HCT116 (cell line): ENCODE measurements at regions not wholly inside any gene's neighbourhood (a gene's known extent, or its start where the extent isn't known, plus 50 kb on each side); places are given as distances from the start of the nearest gene placed in this dataset.

ENCODE experiments used
- ATAC-seq: fragments of 200-7000 bp; cut with Tn5 transposase; 2 replicates; pipeline ENCODE4 v1.9.1; 2020; ENCODE audit warnings: mild to moderate bottlenecking, moderate library complexity
- BruUV-seq: library from RNA; stranded (reverse); fragments of 400-500 nt; replicated peaks from 2 replicates; lab custom pipeline; 2021; lab: Mats Ljungman, UMichigan
- CTCF ChIA-PET: fragments of 300-600 bp; sonication (Branson Sonifier 250); formaldehyde crosslinking; loops from one replicate; lab custom pipeline; 2021; ENCODE audit warnings: antibody characterized with exemption; lab: Charles Lee
- POLR2A ChIA-PET: fragments of 300-600, 350-600 bp; sonication (Branson Sonifier 250); formaldehyde crosslinking; loops from one replicate; lab custom pipeline; 2021; ENCODE audit warnings: antibody characterized with exemption; lab: Charles Lee
- RAD21 ChIA-PET, 2 experiments: fragments of 300-600 bp; sonication (Branson Sonifier 250); formaldehyde crosslinking; loops; one replicate each; lab custom pipeline; 2023; ENCODE audit warnings: low total read pairs in 2 of 2; ENCODE audit not compliant: uncharacterized antibody in 2 of 2, unreplicated experiment in 2 of 2, low non-redundant PET in 1 of 2; lab: Charles Lee
- DNase-seq: peaks from one replicate; pipeline ENCODE4 v3.0.0-alpha.2; 2010; ENCODE audit warnings: low read depth, low spot score
- H2AFZ ChIP-seq: fragments of 200-600 bp; shearing (Covaris generic), sonication (generic); 2 replicates; pipeline ENCODE4 v1.6.1; 2017; ENCODE audit warnings: low read depth, mixed run types, mixed read lengths, antibody characterized with exemption, low read length; ENCODE audit not compliant: poor library complexity, severe bottlenecking
- H3K27ac ChIP-seq: 2 replicates; pipeline ENCODE4 v1.5.1; 2012; ENCODE audit warnings: low read depth, low read length
- H3K27me3 ChIP-seq: fragments of 200-600 bp; sonication (generic); 2 replicates; pipeline ENCODE4 v1.6.1; 2016; ENCODE audit warnings: mixed run types, low read length, mixed read lengths; ENCODE audit not compliant: insufficient read depth
- H3K36me3 ChIP-seq, 2 experiments: fragments of 200-500 bp in 1 of 2; fragments of 200-600 bp in 1 of 2; sonication (Bioruptor generic) in 1 of 2; sonication (generic) in 1 of 2; 2 replicates each; pipeline versions ENCODE4 v1.5.1 to v1.6.1; 2014 to 2016; ENCODE audit warnings: low read length in 2 of 2, inconsistent platforms in 1 of 2, mixed read lengths in 1 of 2, mixed run types in 1 of 2; ENCODE audit not compliant: insufficient read depth in 2 of 2, control insufficient read depth in 1 of 2
- H3K4me1 ChIP-seq, 2 experiments: fragments of 200-600 bp in 1 of 2; sonication (generic) in 1 of 2; 2 replicates each; pipeline versions ENCODE4 v1.5.1 to v1.6.1; 2012 to 2017; ENCODE audit warnings: low read length in 2 of 2, inconsistent platforms in 1 of 2, mild to moderate bottlenecking in 1 of 2, mixed read lengths in 1 of 2, mixed run types in 1 of 2, moderate library complexity in 1 of 2; ENCODE audit not compliant: insufficient read depth in 2 of 2, control insufficient read depth in 1 of 2
- H3K4me2 ChIP-seq: fragments of 200-600 bp; sonication (generic); 2 replicates; pipeline ENCODE4 v1.6.1; 2017; ENCODE audit warnings: mixed run types, low read length, mixed read lengths
- H3K4me3 ChIP-seq, 2 experiments: fragments of 200-600 bp in 1 of 2; sonication (generic) in 1 of 2; replicated peaks in 1 of 2; 2 replicates each; pipeline ENCODE4 v1.5.1; 2011 to 2016; ENCODE audit warnings: low read length in 2 of 2, control low read depth in 1 of 2, low read depth in 1 of 2, mild to moderate bottlenecking in 1 of 2, mixed read lengths in 1 of 2, mixed run types in 1 of 2
- H3K79me2 ChIP-seq: fragments of 200-600 bp; sonication (generic); 2 replicates; pipeline ENCODE4 v1.6.1; 2017; ENCODE audit warnings: mild to moderate bottlenecking, mixed run types, low read length, moderate library complexity, mixed read lengths; ENCODE audit not compliant: insufficient read depth
- H3K9ac ChIP-seq: fragments of 200-600 bp; sonication (generic); 2 replicates; pipeline ENCODE4 v1.6.1; 2016; ENCODE audit warnings: low read length, mixed read lengths
- H3K9me2 ChIP-seq: fragments of 200-600 bp; sonication (generic), shearing (Covaris generic); 2 replicates; pipeline ENCODE4 v1.6.1; 2017; ENCODE audit warnings: mixed run types, mild to moderate bottlenecking, moderate library complexity; ENCODE audit not compliant: insufficient read depth
- H3K9me3 ChIP-seq, 2 experiments: fragments of 200-500 bp in 1 of 2; fragments of 200-600 bp in 1 of 2; sonication (Bioruptor generic) in 1 of 2; sonication (generic) in 1 of 2; 2 replicates each; pipeline ENCODE4 v1.6.1; 2014 to 2017; ENCODE audit warnings: low read length in 2 of 2, mixed read lengths in 2 of 2, inconsistent platforms in 1 of 2, low read depth in 1 of 2, mild to moderate bottlenecking in 1 of 2, mixed run types in 1 of 2, moderate library complexity in 1 of 2; ENCODE audit not compliant: control insufficient read depth in 1 of 2, insufficient read depth in 1 of 2
- H4K20me1 ChIP-seq: fragments of 200-600 bp; sonication (generic), shearing (Covaris generic); 2 replicates; pipeline ENCODE4 v1.6.1; 2017; ENCODE audit warnings: mixed run types, mild to moderate bottlenecking, moderate library complexity; ENCODE audit not compliant: insufficient read depth
- EGR1 ChIP-seq: IDR thresholded peaks from 2 replicates; pipeline ENCODE4 v1.6.1; 2012; ENCODE audit warnings: low read depth
- EZH2phosphoT487 ChIP-seq: fragments of 200-600 bp; IDR thresholded peaks from 2 replicates; pipeline ENCODE4 v1.6.1; 2018; ENCODE audit warnings: antibody characterized with exemption, borderline replicate concordance
- FOSL1 ChIP-seq: IDR thresholded peaks from 2 replicates; pipeline ENCODE4 v1.6.1; 2012; ENCODE audit warnings: low read depth
- JUND ChIP-seq: IDR thresholded peaks from 2 replicates; pipeline ENCODE4 v1.6.1; 2012
- POLR2A ChIP-seq: IDR thresholded peaks from 2 replicates; pipeline ENCODE4 v1.7.0; 2011; ENCODE audit warnings: borderline replicate concordance; ENCODE audit not compliant: insufficient read depth, insufficient read length; ENCODE audit errors: extremely low read depth
- RAD21 ChIP-seq: IDR thresholded peaks from 2 replicates; pipeline ENCODE4 v1.6.1; 2012; ENCODE audit warnings: low read depth, mild to moderate bottlenecking
- SIN3A ChIP-seq: IDR thresholded peaks from 2 replicates; pipeline ENCODE4 v1.6.1; 2012; ENCODE audit warnings: low read depth
- SP1 ChIP-seq: IDR thresholded peaks from 2 replicates; pipeline ENCODE4 v1.6.1; 2012; ENCODE audit warnings: low read depth
- SRF ChIP-seq: IDR thresholded peaks from 2 replicates; pipeline ENCODE4 v1.6.1; 2012; ENCODE audit warnings: low read depth
- TCF7L2 ChIP-seq: IDR thresholded peaks from 2 replicates; pipeline ENCODE4 v1.7.0; 2011; ENCODE audit warnings: borderline replicate concordance, inconsistent platforms; ENCODE audit not compliant: insufficient read depth, insufficient read length; ENCODE audit errors: extremely low read depth
- YY1 ChIP-seq: IDR thresholded peaks from 2 replicates; pipeline ENCODE4 v1.6.1; 2011; ENCODE audit warnings: low read length, low read depth, moderate library complexity, mild to moderate bottlenecking; ENCODE audit not compliant: insufficient replicate concordance; ENCODE audit errors: extremely low read depth
- ZFX ChIP-seq: fragments of 450-650 bp; IDR thresholded peaks from 2 replicates; pipeline ENCODE4 v1.6.1; 2017
- ZNF274 ChIP-seq: fragments of 200-500 bp; sonication (Bioruptor generic); IDR thresholded peaks from 2 replicates; pipeline ENCODE4 v1.6.1; 2014; ENCODE audit warnings: mild to moderate bottlenecking, low read depth, low read length, inconsistent platforms
- intact Hi-C: fragments of 100-400 bp; cut with micrococcal nuclease; formaldehyde crosslinking; loops from 2 replicates; pipeline ENCODE4 v1.10.0; 2022
- TF ChIP-seq, protein P1 (sequence below): IDR thresholded peaks from 2 replicates; pipeline ENCODE4 v1.6.1; 2012
- TF ChIP-seq, protein P2 (sequence below): IDR thresholded peaks from 2 replicates; pipeline ENCODE4 v1.6.1; 2012
- TF ChIP-seq, protein P3 (sequence below), 3 experiments: fragments of 200-600 bp in 1 of 3; sonication (generic) in 1 of 3; IDR thresholded peaks in 2 of 3; conservative IDR thresholded peaks in 1 of 3; 2 replicates each; pipeline ENCODE4 v1.5.1; 2012 to 2017; ENCODE audit warnings: low read depth in 2 of 3, low read length in 2 of 3, antibody characterized with exemption in 1 of 3, borderline replicate concordance in 1 of 3, control low read depth in 1 of 3, mild to moderate bottlenecking in 1 of 3, mixed read lengths in 1 of 3, mixed run types in 1 of 3, moderate library complexity in 1 of 3; ENCODE audit not compliant: insufficient read depth in 1 of 3

DNA sequence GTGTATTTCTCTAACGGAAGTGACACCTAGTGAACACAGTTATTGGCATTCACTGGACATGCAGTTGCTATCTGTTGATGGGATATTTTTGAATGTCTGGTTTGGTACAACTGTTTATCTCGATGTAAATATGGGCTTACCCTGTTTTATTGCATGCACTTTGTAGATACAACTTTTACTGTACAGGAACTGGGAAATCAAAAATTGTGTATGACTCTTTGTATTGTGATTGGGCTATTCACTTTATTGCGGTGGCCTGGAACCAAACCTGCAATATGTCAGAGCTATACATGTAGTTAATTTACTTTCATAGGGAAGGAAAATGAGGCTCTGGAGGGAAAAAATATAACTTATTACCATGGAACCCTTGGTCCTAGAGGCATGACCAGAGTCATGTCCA, 380.7 kb upstream of the KIRREL3 start:
- intact Hi-C loops: no loop called here
- ChIA-PET CTCF (no interaction called here), RAD21 (no interaction called here), POLR2A (no interaction called here)
- Histone ChIP-seq H3K4me2 (no peak overlapping the region), H3K9ac (no peak overlapping the region), H3K4me1 (no peaks in the 10 kb centered on the region), H4K20me1 (no peaks in the 10 kb centered on the region), H3K27me3 (no peaks in the 10 kb centered on the region), H2AFZ (no peak overlapping the region), H3K4me3 (no peak overlapping the region), H3K79me2 (no peaks in the 10 kb centered on the region), H3K9me2 (no peaks in the 10 kb centered on the region), H3K36me3 (no peaks in the 10 kb centered on the region), H3K9me3 (peaks cover 4 to 6% of the 10 kb centered on the region in 2 experiments; a peak in 3 of 4 replicates), H3K27ac (no peak overlapping the region)
- no peak for TF ChIP-seq RAD21
- no peak for TF ChIP-seq POLR2A
- no peak for TF ChIP-seq SIN3A
- TF ChIP-seq TCF7L2: no peak
- TF ChIP-seq, protein P1, sequence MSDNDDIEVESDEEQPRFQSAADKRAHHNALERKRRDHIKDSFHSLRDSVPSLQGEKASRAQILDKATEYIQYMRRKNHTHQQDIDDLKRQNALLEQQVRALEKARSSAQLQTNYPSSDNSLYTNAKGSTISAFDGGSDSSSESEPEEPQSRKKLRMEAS: no peak
- TF ChIP-seq ZFX: no peak
- no peak for TF ChIP-seq ZNF274
- no peak for TF ChIP-seq FOSL1
- TF ChIP-seq EZH2phosphoT487: no peak
- no peak for TF ChIP-seq YY1
- no peak for TF ChIP-seq EGR1
- TF ChIP-seq JUND: no peak
- TF ChIP-seq, protein P2, sequence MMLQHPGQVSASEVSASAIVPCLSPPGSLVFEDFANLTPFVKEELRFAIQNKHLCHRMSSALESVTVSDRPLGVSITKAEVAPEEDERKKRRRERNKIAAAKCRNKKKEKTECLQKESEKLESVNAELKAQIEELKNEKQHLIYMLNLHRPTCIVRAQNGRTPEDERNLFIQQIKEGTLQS: no peak
- no peak for TF ChIP-seq SRF
- TF ChIP-seq SP1: no peak
- TF ChIP-seq, protein P3, sequence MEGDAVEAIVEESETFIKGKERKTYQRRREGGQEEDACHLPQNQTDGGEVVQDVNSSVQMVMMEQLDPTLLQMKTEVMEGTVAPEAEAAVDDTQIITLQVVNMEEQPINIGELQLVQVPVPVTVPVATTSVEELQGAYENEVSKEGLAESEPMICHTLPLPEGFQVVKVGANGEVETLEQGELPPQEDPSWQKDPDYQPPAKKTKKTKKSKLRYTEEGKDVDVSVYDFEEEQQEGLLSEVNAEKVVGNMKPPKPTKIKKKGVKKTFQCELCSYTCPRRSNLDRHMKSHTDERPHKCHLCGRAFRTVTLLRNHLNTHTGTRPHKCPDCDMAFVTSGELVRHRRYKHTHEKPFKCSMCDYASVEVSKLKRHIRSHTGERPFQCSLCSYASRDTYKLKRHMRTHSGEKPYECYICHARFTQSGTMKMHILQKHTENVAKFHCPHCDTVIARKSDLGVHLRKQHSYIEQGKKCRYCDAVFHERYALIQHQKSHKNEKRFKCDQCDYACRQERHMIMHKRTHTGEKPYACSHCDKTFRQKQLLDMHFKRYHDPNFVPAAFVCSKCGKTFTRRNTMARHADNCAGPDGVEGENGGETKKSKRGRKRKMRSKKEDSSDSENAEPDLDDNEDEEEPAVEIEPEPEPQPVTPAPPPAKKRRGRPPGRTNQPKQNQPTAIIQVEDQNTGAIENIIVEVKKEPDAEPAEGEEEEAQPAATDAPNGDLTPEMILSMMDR (IDR thresholded peaks at IDR 0.05 in 2 of 3, conservative IDR thresholded peaks at IDR 0.05 in 1 of 3; ENCODE audit: borderline replicate concordance in 1 of 3, insufficient read depth in 1 of 3, low read depth in 2 of 3, low read length in 2 of 3): no peak
- DNase-seq (no peak), ATAC-seq (no peak)
- no TSS peak for BruUV-seq
